GM10248 (cell line): ENCODE measurements at regions not wholly inside any gene's neighbourhood (a gene's known extent, or its start where the extent isn't known, plus 50 kb on each side); places are given as distances from the start of the nearest gene placed in this dataset.

Experiments used
- CTCF ChIA-PET: fragments of 300-600 bp; sonication (Branson Sonifier 250); formaldehyde crosslinking; extraction: SDS; loops from one replicate; lab custom pipeline; 2021; ENCODE audit warnings: antibody characterized with exemption; lab: Yijun Ruan, JAX
- POLR2A ChIA-PET: fragments of 350-650 bp; sonication (Branson Sonifier 250); formaldehyde crosslinking; extraction: SDS; loops from one replicate; lab custom pipeline; 2020; ENCODE audit warnings: antibody characterized with exemption; lab: Yijun Ruan, JAX
- DNase-seq: peaks from one replicate; pipeline ENCODE4 v3.0.0; 2012; ENCODE audit errors: extremely low spot score
- CTCF ChIP-seq: IDR thresholded peaks from 2 replicates; pipeline ENCODE4 v1.5.1; 2012; ENCODE audit warnings: mild to moderate bottlenecking, low read depth; ENCODE audit errors: extremely low read depth, missing control alignments, control extremely low read depth

- no peak for DNase-seq
- ChIA-PET POLR2A (no interaction called here), CTCF (no interaction called here)
- no peak for TF ChIP-seq CTCF
Observed at GRCh38 chr12:77500089-77500488, 330.6 kb upstream of the NAV3 start.

- no peak for TF ChIP-seq CTCF
- CTCF ChIA-PET = interaction anchor here (1.1 to 1.3 kb wide), 2 partner anchors 10 to 12 kb away, joined by 3 to 4 read pairs; no protein-coding TSS in a partner anchor
- no peak for DNase-seq
- POLR2A ChIA-PET = no interaction called here
Observed at GRCh38 chr12:77497647-77498046, 333.0 kb upstream of the NAV3 start.

GRCh38 chr12:77496714-77497113, 334.0 kb upstream of the NAV3 start:
- CTCF ChIA-PET = no interaction called here
- no peak for DNase-seq
- POLR2A ChIA-PET = no interaction called here
- no peak for TF ChIP-seq CTCF

GRCh38 chr12:77494296-77494695, 336.4 kb upstream of the NAV3 start:
- CTCF ChIA-PET = interaction anchor here (0.8 kb wide), 1 partner anchor 15 kb away, joined by 3 read pairs; no protein-coding TSS in a partner anchor
- no peak for DNase-seq
- no peak for TF ChIP-seq CTCF
- POLR2A ChIA-PET = no interaction called here

- TF ChIP-seq CTCF = no peak
- CTCF ChIA-PET = interaction anchor here (0.8 to 1.0 kb wide), 2 partner anchors 13 to 16 kb away, joined by 3 read pairs; no protein-coding TSS in a partner anchor
- POLR2A ChIA-PET = no interaction called here
- no peak for DNase-seq
Observed at GRCh38 chr12:77493302-77494168, 337.2 kb upstream of the NAV3 start.

- CTCF ChIA-PET = interaction anchor here (1.0 kb wide), 1 partner anchor 12 kb away, joined by 3 read pairs; no protein-coding TSS in a partner anchor
- no peak for TF ChIP-seq CTCF
- no peak for DNase-seq
- POLR2A ChIA-PET = no interaction called here
Observed at GRCh38 chr12:77492536-77492935, 338.2 kb upstream of the NAV3 start.
